ENCODE measurements at regions not wholly inside any gene's neighbourhood (a gene's known extent, or its start where the extent isn't known, plus 50 kb on each side); places are given as distances from the start of the nearest gene placed in this dataset.

DNA sequence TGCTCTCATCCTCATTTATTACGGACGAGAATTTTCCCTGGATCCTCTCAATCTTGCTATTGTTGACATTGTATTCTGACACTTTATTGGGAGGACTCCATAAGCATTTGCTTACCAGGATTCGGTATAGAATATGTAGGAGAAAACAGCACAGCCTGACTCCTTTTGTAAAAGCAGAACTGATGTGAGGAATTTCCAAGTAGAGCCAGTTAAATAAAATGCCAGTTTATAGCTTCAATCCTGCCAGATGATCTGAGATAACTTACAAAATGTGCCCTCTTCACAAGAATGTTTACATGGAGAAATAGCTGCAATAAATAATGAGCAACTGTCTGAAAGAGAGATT, 332.9 kb upstream of the PRICKLE1 start:
- no peak for DNase-seq (ENCODE audit: low read depth)
- TF ChIP-seq, protein P1, sequence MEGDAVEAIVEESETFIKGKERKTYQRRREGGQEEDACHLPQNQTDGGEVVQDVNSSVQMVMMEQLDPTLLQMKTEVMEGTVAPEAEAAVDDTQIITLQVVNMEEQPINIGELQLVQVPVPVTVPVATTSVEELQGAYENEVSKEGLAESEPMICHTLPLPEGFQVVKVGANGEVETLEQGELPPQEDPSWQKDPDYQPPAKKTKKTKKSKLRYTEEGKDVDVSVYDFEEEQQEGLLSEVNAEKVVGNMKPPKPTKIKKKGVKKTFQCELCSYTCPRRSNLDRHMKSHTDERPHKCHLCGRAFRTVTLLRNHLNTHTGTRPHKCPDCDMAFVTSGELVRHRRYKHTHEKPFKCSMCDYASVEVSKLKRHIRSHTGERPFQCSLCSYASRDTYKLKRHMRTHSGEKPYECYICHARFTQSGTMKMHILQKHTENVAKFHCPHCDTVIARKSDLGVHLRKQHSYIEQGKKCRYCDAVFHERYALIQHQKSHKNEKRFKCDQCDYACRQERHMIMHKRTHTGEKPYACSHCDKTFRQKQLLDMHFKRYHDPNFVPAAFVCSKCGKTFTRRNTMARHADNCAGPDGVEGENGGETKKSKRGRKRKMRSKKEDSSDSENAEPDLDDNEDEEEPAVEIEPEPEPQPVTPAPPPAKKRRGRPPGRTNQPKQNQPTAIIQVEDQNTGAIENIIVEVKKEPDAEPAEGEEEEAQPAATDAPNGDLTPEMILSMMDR (IDR thresholded peaks at IDR 0.05; ENCODE audit: insufficient read depth, low read length): no peak
- no peak overlapping the region for H3K4me3 ChIP-seq (ENCODE audit: low read depth, low read length)

DNA sequence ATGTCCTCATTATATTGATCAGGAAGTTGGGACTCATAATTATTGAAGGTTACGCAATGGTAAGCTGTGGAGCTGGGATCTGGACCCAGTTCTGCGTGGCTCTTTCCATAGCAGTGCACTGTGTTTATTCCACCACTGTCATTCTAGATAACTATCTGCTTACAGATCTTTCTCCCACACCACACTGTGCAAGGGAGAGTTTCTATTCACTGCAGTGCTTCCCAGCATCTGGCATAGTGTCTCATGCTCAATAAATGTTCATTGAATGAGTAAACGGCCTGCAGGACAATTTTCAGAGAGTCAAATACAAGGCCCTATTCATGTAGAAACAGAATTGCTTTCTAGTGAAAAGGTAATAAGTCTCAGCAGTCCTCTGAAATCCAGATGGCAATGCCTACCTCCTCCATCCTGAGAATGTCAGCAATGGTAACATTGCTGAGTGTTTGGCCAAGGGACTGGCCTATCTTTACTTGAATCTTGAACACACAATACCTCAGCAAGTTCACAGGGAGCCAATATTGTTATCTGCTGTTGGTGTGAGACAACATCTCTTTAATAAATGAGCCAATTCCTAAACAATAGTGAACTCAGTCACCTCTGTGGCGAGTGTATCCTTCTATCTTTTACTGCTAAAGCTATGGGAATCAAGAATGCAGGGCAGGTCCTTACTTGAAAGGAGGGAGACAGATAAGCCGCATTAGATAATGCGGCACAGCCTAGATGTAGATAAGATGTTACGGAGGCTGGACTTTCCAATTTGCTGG, 332.4 kb upstream of the PRICKLE1 start:
- no peak for DNase-seq (ENCODE audit: low read depth)
- H3K4me3 ChIP-seq (ENCODE audit: low read depth, low read length): no peak overlapping the region
- TF ChIP-seq, protein P1 (IDR thresholded peaks at IDR 0.05; ENCODE audit: insufficient read depth, low read length): no peak

DNA sequence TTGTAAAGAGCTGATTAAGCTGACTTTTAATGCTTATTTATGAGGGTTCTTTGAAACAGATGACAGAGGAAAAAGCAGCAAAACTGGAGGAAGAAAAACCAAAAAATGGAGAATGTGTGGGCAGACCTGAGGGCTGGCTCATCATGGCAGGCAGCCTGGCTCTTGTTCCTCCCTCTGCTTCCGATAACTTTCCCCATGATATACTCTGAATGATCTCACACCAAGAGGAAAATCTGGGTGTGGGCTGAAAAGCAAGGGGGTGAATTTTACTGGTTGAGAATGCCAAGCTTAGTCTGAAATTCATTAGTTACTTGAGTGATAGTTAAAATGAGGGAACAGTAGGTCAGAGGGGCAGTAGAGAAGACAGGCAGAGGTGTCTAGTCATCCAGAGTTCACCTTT, 330.1 kb upstream of the PRICKLE1 start:
- TF ChIP-seq, protein P1 (IDR thresholded peaks at IDR 0.05; ENCODE audit: insufficient read depth, low read length): no peak
- no peak for DNase-seq (ENCODE audit: low read depth)
- H3K4me3 ChIP-seq (ENCODE audit: low read depth, low read length): no peak overlapping the region

DNA sequence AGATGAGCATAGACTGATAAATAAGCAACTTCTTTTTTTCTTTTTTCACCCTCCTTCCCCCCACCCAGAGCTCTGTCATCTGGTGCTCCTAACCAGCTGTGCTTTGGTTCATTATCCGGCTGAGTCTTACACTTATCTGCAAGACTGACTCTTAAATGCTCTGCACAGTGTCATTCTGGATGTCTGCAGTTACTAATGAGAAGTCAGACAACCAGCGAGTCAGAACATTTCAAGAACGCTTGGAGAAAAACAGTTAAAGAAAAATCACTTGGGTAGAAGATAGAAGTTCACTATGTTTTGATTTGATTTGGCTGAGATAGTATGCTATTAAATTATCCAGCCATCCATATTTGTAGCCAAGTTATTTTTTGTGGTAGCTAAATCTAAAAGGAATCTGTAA, 328.9 kb upstream of the PRICKLE1 start:
- no peak overlapping the region for H3K4me3 ChIP-seq (ENCODE audit: low read depth, low read length)
- TF ChIP-seq, protein P1 (IDR thresholded peaks at IDR 0.05; ENCODE audit: insufficient read depth, low read length): no peak
- peak; percentile 54 for DNase-seq (ENCODE audit: low read depth)

DNA sequence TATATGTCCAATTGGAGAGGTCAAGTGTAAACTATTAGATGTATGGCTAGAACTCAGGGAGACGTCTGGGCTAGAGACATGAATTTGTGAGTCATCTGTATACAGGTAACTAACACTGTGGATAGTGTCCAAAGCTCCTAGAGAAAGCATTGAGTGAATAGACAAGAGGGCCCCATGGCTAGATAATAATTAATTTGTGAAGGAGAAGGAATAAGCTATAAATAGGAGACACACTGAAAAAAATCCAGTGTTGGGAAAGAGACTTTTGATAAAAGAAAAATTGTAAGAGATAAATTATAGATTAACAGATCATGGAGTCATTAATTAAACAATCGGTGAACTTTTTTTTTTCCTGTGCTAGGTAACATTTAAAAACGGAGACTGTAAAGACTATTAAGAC, 326.6 kb upstream of the PRICKLE1 start:
- TF ChIP-seq, protein P1 (IDR thresholded peaks at IDR 0.05; ENCODE audit: insufficient read depth, low read length): no peak
- no peak overlapping the region for H3K4me3 ChIP-seq (ENCODE audit: low read depth, low read length)
- no peak for DNase-seq (ENCODE audit: low read depth)

DNA sequence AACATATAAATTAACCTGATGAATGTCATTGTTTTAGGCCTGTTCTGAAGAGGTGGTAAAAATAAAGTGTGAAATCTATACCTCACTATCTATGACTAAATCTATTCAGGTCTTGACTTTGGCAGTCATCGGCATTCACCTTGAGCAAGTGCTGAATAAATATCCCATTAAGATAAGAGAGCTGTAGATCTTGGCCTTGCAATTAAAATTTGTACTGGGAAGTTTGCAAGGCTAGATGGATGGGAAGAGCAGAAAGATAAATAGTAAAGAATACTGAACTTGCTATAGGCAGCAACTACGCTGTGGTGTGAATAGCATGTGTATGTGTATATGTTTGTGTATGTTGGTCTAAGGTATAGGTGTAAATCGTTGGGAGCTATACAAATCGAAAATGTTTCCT, 325.9 kb upstream of the PRICKLE1 start:
- no peak for DNase-seq (ENCODE audit: low read depth)
- H3K4me3 ChIP-seq (ENCODE audit: low read depth, low read length): no peak overlapping the region
- TF ChIP-seq, protein P1 (IDR thresholded peaks at IDR 0.05; ENCODE audit: insufficient read depth, low read length): no peak

DNA sequence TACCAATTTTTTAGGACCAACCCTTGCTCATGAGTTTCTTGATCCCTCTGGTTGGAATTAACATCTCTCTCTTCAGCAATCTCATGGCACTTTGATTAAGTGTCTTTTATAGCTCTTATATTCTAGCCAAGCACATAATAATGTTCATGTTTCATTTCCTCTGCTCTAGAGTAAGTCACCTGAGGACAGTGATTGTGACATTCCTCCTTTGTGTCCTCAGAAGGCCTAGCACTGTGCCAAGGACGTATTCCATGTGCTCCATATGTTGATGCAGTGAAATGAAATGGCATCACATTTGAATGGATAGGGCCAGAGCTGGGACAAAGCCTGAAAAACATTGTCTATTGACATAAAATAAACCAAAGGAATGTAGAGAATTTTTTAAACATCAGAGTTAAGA, 322.8 kb upstream of the PRICKLE1 start:
- H3K4me3 ChIP-seq (ENCODE audit: low read depth, low read length): no peak overlapping the region
- DNase-seq (ENCODE audit: low read depth): no peak
- TF ChIP-seq, protein P1 (IDR thresholded peaks at IDR 0.05; ENCODE audit: insufficient read depth, low read length): no peak
